ENCODE measurements at regions not wholly inside any gene's neighbourhood (a gene's known extent, or its start where the extent isn't known, plus 50 kb on each side); places are given as distances from the start of the nearest gene placed in this dataset.
A peak's percentile ranks its signal among the peaks of the same experiment; 100 is the strongest.

GRCh38 chr6:132131758-132132157 is 180.6 kb upstream of the CCN2 start:
- no peak for TF ChIP-seq USF2 (IDR thresholded peaks at IDR 0.05; ENCODE audit: borderline replicate concordance, low read depth, low read length)
- TF ChIP-seq, protein P1, sequence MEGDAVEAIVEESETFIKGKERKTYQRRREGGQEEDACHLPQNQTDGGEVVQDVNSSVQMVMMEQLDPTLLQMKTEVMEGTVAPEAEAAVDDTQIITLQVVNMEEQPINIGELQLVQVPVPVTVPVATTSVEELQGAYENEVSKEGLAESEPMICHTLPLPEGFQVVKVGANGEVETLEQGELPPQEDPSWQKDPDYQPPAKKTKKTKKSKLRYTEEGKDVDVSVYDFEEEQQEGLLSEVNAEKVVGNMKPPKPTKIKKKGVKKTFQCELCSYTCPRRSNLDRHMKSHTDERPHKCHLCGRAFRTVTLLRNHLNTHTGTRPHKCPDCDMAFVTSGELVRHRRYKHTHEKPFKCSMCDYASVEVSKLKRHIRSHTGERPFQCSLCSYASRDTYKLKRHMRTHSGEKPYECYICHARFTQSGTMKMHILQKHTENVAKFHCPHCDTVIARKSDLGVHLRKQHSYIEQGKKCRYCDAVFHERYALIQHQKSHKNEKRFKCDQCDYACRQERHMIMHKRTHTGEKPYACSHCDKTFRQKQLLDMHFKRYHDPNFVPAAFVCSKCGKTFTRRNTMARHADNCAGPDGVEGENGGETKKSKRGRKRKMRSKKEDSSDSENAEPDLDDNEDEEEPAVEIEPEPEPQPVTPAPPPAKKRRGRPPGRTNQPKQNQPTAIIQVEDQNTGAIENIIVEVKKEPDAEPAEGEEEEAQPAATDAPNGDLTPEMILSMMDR (IDR thresholded peaks at IDR 0.05) = no peak
- TF ChIP-seq POLR2AphosphoS5 (IDR thresholded peaks at IDR 0.05; ENCODE audit: low read depth, low read length) = peak; percentile 60; the same call in 1 of the 2 replicates
- TF ChIP-seq RCOR1 (IDR thresholded peaks at IDR 0.05; ENCODE audit: low read length) = no peak

Measured in SK-N-SH (cell line).